ENCODE measurements at regions not wholly inside any gene's neighbourhood (a gene's known extent, or its start where the extent isn't known, plus 50 kb on each side); places are given as distances from the start of the nearest gene placed in this dataset.

GRCh38 chr13:107254392-107254791, 686.5 kb upstream of the ARGLU1 start:
- H3K27ac Mint-ChIP-seq (ENCODE audit: unreplicated experiment), result no peak overlapping the region
- no peaks in the 10 kb centered on the region for H3K9me3 Mint-ChIP-seq
- H3K36me3 Mint-ChIP-seq (ENCODE audit: low read depth), result no peaks in the 10 kb centered on the region
- peaks cover 19% of the 10 kb centered on the region for H3K4me1 Mint-ChIP-seq
- no peak overlapping the region for H3K4me3 Mint-ChIP-seq
- no peak for TF ChIP-seq CTCF (conservative IDR thresholded peaks at IDR 0.05)
- no peaks in the 10 kb centered on the region for H3K27me3 Mint-ChIP-seq (ENCODE audit: low read depth)
- no peak for DNase-seq (ENCODE audit: low read depth, low spot score)

- TF ChIP-seq CTCF (conservative IDR thresholded peaks at IDR 0.05), result no peak
- Mint-ChIP-seq H3K27me3 (ENCODE audit: low read depth) (no peaks in the 10 kb centered on the region), H3K4me3 (no peak overlapping the region), H3K36me3 (ENCODE audit: low read depth) (no peaks in the 10 kb centered on the region), H3K9me3 (no peaks in the 10 kb centered on the region), H3K4me1 (peaks cover 22% of the 10 kb centered on the region), H3K27ac (ENCODE audit: unreplicated experiment) (no peak overlapping the region)
- no peak for DNase-seq (ENCODE audit: low read depth, low spot score)
Observed at GRCh38 chr13:107252428-107252827, 684.5 kb upstream of the ARGLU1 start.

- no peak overlapping the region for H3K27ac Mint-ChIP-seq (ENCODE audit: unreplicated experiment)
- H3K4me3 Mint-ChIP-seq, result no peak overlapping the region
- TF ChIP-seq CTCF (conservative IDR thresholded peaks at IDR 0.05), result no peak
- no peaks in the 10 kb centered on the region for H3K36me3 Mint-ChIP-seq (ENCODE audit: low read depth)
- no peaks in the 10 kb centered on the region for H3K9me3 Mint-ChIP-seq
- DNase-seq (ENCODE audit: low read depth, low spot score), result no peak
- peaks cover 22% of the 10 kb centered on the region for H3K4me1 Mint-ChIP-seq
- H3K27me3 Mint-ChIP-seq (ENCODE audit: low read depth), result no peaks in the 10 kb centered on the region
Observed at GRCh38 chr13:107252021-107252420, 684.1 kb upstream of the ARGLU1 start.

GRCh38 chr13:107251341-107251740, 683.4 kb upstream of the ARGLU1 start:
- no peak overlapping the region for H3K4me3 Mint-ChIP-seq
- DNase-seq (ENCODE audit: low read depth, low spot score), result no peak
- H3K36me3 Mint-ChIP-seq (ENCODE audit: low read depth), result no peaks in the 10 kb centered on the region
- no peak overlapping the region for H3K27ac Mint-ChIP-seq (ENCODE audit: unreplicated experiment)
- H3K9me3 Mint-ChIP-seq, result no peaks in the 10 kb centered on the region
- no peaks in the 10 kb centered on the region for H3K27me3 Mint-ChIP-seq (ENCODE audit: low read depth)
- peaks cover 22% of the 10 kb centered on the region for H3K4me1 Mint-ChIP-seq
- TF ChIP-seq CTCF (conservative IDR thresholded peaks at IDR 0.05), result no peak

GRCh38 chr13:107250628-107251027, 682.7 kb upstream of the ARGLU1 start:
- no peaks in the 10 kb centered on the region for H3K27me3 Mint-ChIP-seq (ENCODE audit: low read depth)
- no peak for DNase-seq (ENCODE audit: low read depth, low spot score)
- no peaks in the 10 kb centered on the region for H3K36me3 Mint-ChIP-seq (ENCODE audit: low read depth)
- TF ChIP-seq CTCF (conservative IDR thresholded peaks at IDR 0.05), result no peak
- peaks cover 22% of the 10 kb centered on the region for H3K4me1 Mint-ChIP-seq
- no peaks in the 10 kb centered on the region for H3K9me3 Mint-ChIP-seq
- no peak overlapping the region for H3K4me3 Mint-ChIP-seq
- H3K27ac Mint-ChIP-seq (ENCODE audit: unreplicated experiment), result no peak overlapping the region

GRCh38 chr13:107244241-107244640, 676.3 kb upstream of the ARGLU1 start:
- Mint-ChIP-seq H3K9me3 (no peaks in the 10 kb centered on the region), H3K36me3 (ENCODE audit: low read depth) (no peaks in the 10 kb centered on the region), H3K27me3 (ENCODE audit: low read depth) (no peaks in the 10 kb centered on the region), H3K27ac (ENCODE audit: unreplicated experiment) (no peak overlapping the region), H3K4me3 (no peak overlapping the region), H3K4me1 (peaks cover 11% of the 10 kb centered on the region)
- no peak for DNase-seq (ENCODE audit: low read depth, low spot score)
- TF ChIP-seq CTCF (conservative IDR thresholded peaks at IDR 0.05), result no peak

Data from neural crest cell (in vitro differentiated cells).